ENCODE measurements at regions not wholly inside any gene's neighbourhood (a gene's known extent, or its start where the extent isn't known, plus 50 kb on each side); places are given as distances from the start of the nearest gene placed in this dataset.

- DNase-seq (ENCODE audit: low read depth): peak; percentile 37
- TF ChIP-seq CTCF (IDR thresholded peaks at IDR 0.05; ENCODE audit: insufficient read depth, low read depth, low read length, missing control alignments): no peak
- no peak overlapping the region for H3K4me3 ChIP-seq (ENCODE audit: low read length)
Observed at GRCh38 chr13:73187106-73187505, 128.3 kb downstream of the KLF5 start.

- no peak for TF ChIP-seq CTCF (IDR thresholded peaks at IDR 0.05; ENCODE audit: insufficient read depth, low read depth, low read length, missing control alignments)
- no peak overlapping the region for H3K4me3 ChIP-seq (ENCODE audit: low read length)
- no peak for DNase-seq (ENCODE audit: low read depth)
Observed at GRCh38 chr13:73179650-73180274, 121.0 kb downstream of the KLF5 start.

GRCh38 chr13:73177916-73178565 is 119.2 kb downstream of the KLF5 start:
- H3K4me3 ChIP-seq (ENCODE audit: low read length): no peak overlapping the region
- no peak for DNase-seq (ENCODE audit: low read depth)
- no peak for TF ChIP-seq CTCF (IDR thresholded peaks at IDR 0.05; ENCODE audit: insufficient read depth, low read depth, low read length, missing control alignments)

GRCh38 chr13:73177017-73177416 is 118.2 kb downstream of the KLF5 start:
- peak; percentile 65 for DNase-seq (ENCODE audit: low read depth)
- no peak for TF ChIP-seq CTCF (IDR thresholded peaks at IDR 0.05; ENCODE audit: insufficient read depth, low read depth, low read length, missing control alignments)
- no peak overlapping the region for H3K4me3 ChIP-seq (ENCODE audit: low read length)

- H3K4me3 ChIP-seq (ENCODE audit: low read length): no peak overlapping the region
- DNase-seq (ENCODE audit: low read depth): no peak
- no peak for TF ChIP-seq CTCF (IDR thresholded peaks at IDR 0.05; ENCODE audit: insufficient read depth, low read depth, low read length, missing control alignments)
Observed at GRCh38 chr13:73174521-73175010, 115.8 kb downstream of the KLF5 start.

GRCh38 chr13:73173279-73173811 is 114.5 kb downstream of the KLF5 start:
- TF ChIP-seq CTCF (IDR thresholded peaks at IDR 0.05; ENCODE audit: insufficient read depth, low read depth, low read length, missing control alignments): no peak
- no peak overlapping the region for H3K4me3 ChIP-seq (ENCODE audit: low read length)
- DNase-seq (ENCODE audit: low read depth): peak; percentile 68
